ENCODE measurements at regions not wholly inside any gene's neighbourhood (a gene's known extent, or its start where the extent isn't known, plus 50 kb on each side); places are given as distances from the start of the nearest gene placed in this dataset.

DNA sequence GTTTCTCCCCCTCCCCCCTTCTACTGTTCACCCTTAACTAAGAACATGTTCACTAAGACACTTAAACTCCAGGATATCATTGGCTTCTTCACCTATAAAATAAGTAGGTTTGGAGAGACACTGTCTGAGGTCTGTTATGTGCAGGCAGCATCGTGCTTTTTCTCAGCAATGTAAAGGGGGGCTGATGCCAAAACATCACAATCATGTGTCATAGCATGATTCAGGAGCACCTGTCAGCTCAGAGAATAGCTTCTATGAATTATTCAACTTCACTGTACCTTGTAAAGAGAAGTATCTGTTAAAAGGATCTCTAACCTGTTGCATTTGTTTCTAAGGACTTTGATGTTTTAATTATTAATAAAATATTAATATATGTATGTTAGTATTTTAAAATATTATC lies 211.4 kb upstream of the EPHA3 start:
- TF ChIP-seq CTCF (IDR thresholded peaks at IDR 0.05), result no peak
- no peak for TF ChIP-seq CEBPB (IDR thresholded peaks at IDR 0.05)
- TF ChIP-seq CHD2 (IDR thresholded peaks at IDR 0.05; ENCODE audit: low read length, partially characterized antibody), result no peak
